ENCODE measurements at regions not wholly inside any gene's neighbourhood (a gene's known extent, or its start where the extent isn't known, plus 50 kb on each side); places are given as distances from the start of the nearest gene placed in this dataset.

GRCh38 chr11:134535029-134536025 lies 123.3 kb upstream of the B3GAT1 start:
- TF ChIP-seq CTCF (IDR thresholded peaks at IDR 0.05) (no peak), POLR2A (IDR thresholded peaks at IDR 0.05) (no peak)

Measured in lower leg skin (tissue), 3 donors.